GM21723 (cell line): ENCODE measurements at regions not wholly inside any gene's neighbourhood (a gene's known extent, or its start where the extent isn't known, plus 50 kb on each side); places are given as distances from the start of the nearest gene placed in this dataset.

ENCODE experiments used
- ATAC-seq: cut with Tn5 transposase; IDR thresholded peaks from one replicate; pipeline ENCODE4 v1.9.1; 2021; ENCODE audit warnings: mild to moderate bottlenecking, moderate library complexity; ENCODE audit not compliant: unreplicated experiment

DNA sequence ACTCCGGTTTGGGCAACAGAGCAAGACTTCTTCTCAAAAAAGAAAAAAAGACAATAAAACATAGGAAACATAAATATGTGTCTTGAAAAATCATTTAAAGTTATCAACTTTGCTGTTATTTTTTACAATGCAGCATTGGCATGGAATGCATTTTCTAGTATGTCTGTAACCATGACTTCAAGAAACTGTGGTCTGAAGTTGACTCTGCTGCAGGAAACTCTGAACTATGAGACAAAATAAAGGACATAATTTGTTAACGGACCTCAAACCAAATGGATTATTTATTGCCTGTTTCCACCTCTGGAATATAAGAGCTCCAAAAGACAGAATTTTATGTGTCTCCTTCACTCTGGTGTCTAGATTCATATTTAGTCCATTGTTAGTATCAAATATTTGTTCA, 79.1 kb downstream of the TRIB2 start:
- no peak for ATAC-seq

GRCh38 chr2:12796657-12797056, 79.9 kb downstream of the TRIB2 start:
- ATAC-seq = no peak

DNA sequence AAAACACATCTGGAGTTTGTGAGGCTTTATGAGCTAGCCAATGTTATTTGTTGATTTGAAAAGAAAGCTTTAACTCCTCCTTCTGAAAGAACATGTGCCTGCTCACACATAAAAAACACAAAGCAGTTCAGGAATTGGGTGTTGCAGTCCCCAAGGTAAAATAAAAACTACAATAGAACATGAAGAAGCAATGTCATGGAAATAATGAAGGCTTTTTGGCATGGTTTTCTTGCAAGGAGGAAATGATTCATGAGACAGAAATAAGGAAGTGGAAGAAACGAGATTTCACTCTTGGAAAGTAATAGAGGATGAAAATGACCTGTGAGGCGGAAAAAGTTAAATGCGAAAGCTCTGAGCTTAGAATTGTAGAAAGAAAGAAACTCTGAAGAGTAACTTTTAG, 81.1 kb downstream of the TRIB2 start:
- ATAC-seq = no peak

DNA sequence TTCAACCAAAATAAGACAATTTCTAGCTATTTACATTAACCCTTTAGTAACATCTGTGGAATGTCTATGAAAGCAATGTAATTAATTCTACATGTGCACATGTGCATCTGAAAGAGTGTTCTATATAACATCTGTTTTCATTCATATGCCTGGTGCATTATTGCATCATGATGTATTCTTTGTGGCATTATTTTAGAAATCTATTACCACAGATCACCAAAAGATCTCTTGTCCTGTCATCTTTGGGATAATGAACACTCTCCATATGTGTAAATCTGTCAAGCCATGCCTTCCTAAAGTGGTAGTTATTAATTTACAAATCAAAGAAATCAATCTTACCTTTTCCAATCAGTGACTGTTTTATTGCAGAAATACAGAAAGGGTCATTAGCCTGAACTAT, 86.9 kb downstream of the TRIB2 start:
- no peak for ATAC-seq

GRCh38 chr2:12804091-12804856, 87.5 kb downstream of the TRIB2 start:
- ATAC-seq = no peak

GRCh38 chr2:12805033-12805432, 88.3 kb downstream of the TRIB2 start:
- no peak for ATAC-seq

- ATAC-seq = no peak
Observed at GRCh38 chr2:12806549-12807242, 90.0 kb downstream of the TRIB2 start.

- no peak for ATAC-seq
Observed at GRCh38 chr2:12807907-12808810, 91.4 kb downstream of the TRIB2 start.

DNA sequence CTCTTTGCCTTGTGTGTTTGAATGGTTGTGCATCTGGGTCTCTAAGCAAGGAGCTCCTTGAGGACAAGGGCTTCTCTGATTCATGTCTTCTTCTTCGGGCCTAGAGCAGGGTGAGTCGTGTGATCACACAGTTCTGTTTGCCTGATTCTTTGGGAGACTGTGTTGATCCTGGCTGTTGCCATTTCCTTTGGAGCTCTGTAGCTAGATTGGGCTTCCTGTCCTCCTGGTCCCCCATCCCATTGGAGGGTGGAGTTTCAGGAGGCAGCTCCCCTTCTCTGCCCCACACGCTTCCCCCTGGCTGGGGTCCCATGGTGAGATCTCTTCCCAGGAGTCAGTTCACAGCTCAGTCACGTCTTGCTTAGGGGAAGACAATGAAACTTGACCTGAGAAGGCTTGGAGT, 92.8 kb downstream of the TRIB2 start:
- ATAC-seq = no peak

DNA sequence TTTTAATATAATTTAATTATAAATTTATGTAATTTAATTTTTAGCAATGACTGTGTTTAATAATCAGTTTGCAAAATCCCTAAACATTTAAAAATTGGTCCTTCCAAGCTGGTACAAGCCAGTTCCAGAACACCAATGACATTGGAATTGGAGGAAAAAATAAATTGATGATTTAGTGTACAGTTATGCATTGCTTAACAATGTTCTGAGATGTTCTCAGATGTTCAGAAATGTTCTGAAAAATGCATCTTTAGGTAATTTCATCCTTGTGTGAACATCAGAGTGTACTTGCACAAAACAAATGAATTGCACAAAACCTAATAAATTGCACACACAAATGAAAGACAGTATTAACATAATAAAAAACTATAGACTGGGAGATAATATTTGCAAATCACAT, 95.2 kb downstream of the TRIB2 start:
- ATAC-seq = no peak

DNA sequence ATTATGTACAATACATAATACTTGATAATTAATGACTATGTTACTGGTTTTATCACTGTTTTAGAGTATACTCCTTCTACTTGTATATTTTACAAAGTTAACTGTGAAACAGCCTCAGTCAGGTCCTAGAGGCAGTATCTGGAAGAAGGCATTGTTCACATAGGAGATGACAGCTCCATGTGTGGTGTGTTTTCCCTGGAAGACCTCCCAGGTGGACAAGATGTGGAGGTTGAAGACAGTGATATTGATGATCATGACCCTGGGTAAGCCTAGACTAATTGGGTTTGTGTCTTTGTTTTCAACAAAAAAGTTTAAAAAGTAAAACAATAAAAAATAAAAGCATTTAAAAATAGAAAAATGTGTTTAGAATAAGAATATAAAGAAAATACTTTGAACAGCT, 96.4 kb downstream of the TRIB2 start:
- ATAC-seq = no peak

DNA sequence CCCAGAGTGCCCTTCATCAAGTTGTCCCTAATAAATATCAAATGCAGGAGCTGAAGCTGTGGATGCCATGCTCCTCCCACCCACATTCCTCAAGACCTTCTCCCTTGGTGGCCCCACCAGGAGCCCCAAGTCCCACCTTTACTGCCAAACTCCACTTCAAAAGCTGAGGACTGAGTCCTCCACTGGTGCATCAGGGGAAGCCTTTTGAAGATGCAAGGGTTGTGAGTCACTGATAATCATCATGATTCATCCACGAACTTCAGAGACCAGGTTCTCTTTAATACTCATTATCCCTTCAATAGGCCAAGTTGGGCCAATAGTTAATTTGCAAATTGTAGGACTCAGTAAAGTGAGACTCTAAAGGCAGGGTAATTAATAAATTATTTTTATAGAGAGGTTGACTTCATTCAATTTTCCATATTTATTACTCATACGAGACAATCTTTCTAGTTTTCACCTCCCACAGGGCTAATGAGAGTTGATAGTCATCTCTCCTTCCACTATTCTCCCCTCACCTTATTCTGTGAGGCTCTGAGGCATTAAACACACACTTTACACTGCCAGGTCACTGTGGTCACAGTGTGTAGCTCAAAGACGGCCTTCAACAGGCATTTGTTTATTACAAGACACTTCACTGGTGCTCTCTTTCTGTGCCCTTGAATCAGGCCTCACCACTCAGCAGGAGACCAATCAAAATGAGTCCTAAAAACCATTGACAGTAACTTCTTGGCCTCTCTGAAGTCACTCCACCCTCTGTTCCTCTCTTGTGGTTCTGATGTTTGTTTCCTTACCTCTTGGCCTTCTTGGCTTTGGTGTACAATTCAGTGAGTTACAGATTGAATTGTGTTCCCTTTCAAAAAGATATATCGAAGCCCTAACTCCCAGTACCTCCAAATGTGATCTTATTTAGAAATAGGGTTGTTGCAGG, 99.9 kb downstream of the TRIB2 start:
- ATAC-seq = no peak

DNA sequence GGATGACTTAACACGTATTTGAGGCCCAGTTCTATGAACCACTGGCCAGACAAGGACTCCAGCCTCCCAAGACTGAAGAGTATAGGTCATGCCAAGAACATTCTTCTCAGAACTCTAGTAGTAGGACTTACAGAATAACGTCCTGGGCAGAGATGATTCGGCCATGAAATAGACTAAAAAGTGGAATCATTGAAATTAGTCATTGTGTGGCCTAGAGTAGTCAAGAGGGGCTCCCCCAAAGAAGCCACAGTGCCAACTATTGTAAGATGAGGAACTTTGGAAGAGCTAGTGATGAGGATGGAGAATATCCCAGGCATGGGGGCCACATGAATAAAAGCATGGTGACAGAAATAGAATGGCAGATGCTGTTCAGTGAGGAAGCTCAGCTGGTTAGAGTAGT, 101.1 kb downstream of the TRIB2 start:
- ATAC-seq = no peak

- no peak for ATAC-seq
Observed at GRCh38 chr2:12818416-12819102, 101.8 kb downstream of the TRIB2 start.

DNA sequence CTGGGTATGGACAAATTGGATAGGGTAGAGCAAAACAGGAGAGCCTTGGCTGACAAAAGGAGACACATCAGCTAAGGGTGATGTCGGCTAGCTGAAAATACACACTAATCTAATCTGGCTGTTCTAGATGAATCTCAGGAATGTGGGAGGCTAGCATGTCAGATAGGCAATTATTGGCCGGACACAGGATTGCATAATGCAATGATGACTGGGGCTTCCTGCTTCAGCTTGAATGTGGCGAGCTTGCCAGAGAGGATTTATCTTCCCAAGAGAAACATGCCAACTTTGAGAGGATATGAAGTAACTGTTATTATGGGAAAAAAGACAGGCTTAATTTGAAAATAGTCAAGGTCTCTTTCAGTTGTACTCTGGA, 102.4 kb downstream of the TRIB2 start:
- no peak for ATAC-seq

DNA sequence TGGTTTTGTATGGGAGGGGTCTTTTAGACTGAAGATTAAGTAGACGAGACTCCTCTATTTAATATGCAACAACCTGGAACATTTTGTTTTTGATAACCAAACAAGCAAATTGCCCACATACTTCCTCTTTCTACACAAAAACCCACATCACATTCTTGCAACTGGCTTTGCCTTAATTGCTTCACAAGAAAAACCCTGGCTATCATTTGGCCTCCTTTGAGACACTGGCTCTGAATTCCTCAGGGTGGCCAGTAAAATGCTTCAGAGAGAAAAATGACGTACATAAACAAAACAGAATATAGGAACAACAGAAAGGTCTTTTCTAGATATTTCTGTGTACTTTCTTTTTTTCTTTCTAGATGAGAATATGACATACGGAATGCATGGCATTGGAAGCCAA, 103.0 kb downstream of the TRIB2 start:
- no peak for ATAC-seq

DNA sequence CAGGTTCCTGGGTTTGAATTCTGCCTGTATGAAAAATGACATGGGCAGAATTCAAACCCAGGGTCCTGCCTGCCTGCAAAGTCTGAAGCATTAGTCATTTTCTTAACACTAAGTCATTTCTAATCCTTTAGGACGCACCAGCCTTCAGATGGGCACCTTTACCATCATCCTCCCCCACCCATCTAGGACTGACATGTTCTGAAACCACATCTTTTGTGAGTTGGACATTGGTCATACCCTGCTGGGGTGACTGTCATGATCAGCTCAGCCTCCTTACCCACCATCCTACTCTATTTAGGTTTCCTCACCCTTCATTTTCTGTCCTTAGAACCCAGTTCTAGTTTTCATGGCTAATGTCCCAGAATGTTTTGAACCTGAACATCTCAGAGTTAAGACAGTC, 104.9 kb downstream of the TRIB2 start:
- no peak for ATAC-seq

DNA sequence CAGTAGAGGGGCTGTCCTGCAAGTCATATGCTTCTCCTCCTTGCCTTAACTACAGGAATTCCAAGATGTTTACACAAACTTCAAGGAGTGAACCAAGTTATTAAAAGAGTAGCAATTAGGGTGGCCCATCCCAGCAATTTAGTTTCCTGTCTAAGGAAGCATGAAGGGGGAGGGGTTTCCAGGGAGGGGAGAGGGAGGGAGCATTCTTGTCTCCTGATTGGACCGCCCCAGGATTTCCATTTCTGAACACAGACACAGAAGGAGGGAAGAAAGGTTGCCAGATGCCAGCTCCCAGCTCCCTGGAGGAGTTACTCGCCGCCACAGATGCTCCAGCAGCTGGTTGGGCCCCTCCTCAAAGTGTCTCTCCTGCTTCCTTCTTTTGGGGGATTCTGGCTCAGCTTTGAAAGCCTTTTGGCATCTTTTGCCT, 107.6 kb downstream of the TRIB2 start:
- no peak for ATAC-seq

GRCh38 chr2:12824778-12825379, 108.1 kb downstream of the TRIB2 start:
- ATAC-seq = no peak

DNA sequence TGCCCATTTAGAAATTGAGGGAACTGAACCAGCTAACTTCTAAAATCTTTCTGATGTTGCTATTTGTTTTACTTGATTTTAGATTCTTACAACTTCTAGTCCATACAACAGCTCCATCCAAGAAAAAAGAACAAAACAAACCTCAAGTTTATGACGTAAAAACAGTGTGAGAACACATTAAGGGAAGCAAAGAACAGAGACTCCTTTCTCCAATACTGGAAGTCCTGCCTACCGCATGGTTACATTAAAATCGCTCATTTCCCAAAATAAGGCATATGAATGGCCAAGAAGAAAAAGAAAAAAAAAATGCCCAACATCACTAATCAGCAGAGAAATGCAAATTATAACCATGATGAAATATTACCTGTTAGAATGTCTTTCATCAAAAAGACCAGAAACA, 110.0 kb downstream of the TRIB2 start:
- no peak for ATAC-seq
